Skeletal muscle satellite cell (primary cell): ENCODE measurements at regions not wholly inside any gene's neighbourhood (a gene's known extent, or its start where the extent isn't known, plus 50 kb on each side); places are given as distances from the start of the nearest gene placed in this dataset.

Experiments
- H3K27me3 ChIP-seq: 2 replicates; pipeline ENCODE4 v1.7.0; 2013; ENCODE audit warnings: low read length; ENCODE audit not compliant: control insufficient read depth, insufficient read depth
- H3K36me3 ChIP-seq: 2 replicates; pipeline ENCODE4 v1.7.0; 2013; ENCODE audit warnings: mild to moderate bottlenecking, control low read depth, low read length; ENCODE audit not compliant: insufficient read depth
- H3K4me1 ChIP-seq: 2 replicates; pipeline ENCODE4 v1.7.0; 2013; ENCODE audit warnings: low read length; ENCODE audit not compliant: control insufficient read depth, insufficient read depth
- H3K4me2 ChIP-seq: 2 replicates; pipeline ENCODE4 v1.7.0; 2013; ENCODE audit warnings: mild to moderate bottlenecking, low read length
- H3K4me3 ChIP-seq: 2 replicates; pipeline ENCODE4 v1.7.0; 2013; ENCODE audit warnings: low read length
- H3K9ac ChIP-seq: 2 replicates; pipeline ENCODE4 v1.7.0; 2013; ENCODE audit warnings: mild to moderate bottlenecking, low read depth, low read length, moderate library complexity
- H3K9me3 ChIP-seq: replicated peaks from 2 replicates; pipeline ENCODE4 v1.7.0; 2013; ENCODE audit warnings: mild to moderate bottlenecking, control low read depth, low read length

DNA sequence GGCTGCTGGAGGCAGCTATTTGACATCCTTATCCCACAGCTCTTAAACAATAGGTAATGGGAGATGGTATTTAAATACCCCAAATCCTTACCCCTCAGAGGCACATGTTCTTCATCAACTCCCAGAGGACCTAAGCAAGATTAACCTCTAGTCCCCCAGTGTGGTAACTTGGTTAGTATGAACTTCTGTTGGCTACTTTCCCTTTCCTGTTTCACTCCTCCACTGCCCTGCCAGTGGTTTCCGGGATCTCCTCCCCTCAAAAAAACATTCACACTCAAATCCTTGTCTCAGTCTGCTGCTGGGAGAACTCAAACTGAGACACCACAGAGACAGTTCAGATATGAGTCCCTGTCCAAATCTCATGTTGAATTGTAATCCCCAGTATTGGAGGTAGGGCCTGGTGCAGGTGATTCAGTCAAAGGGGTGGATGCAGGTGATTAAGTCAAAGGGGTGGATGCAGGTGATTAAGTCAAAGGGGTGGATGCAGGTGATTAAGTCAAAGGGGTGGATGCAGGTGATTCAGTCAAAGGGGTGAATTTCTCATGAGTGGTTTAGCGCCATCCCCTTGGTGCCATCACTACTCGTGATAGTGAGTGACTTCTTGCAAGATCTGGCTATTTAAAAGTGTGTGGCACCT lies 335.0 kb upstream of the CTNNB1 start:
- H3K4me1 ChIP-seq, result no peaks in the 10 kb centered on the region
- no peaks in the 10 kb centered on the region for H3K36me3 ChIP-seq
- no peak overlapping the region for H3K9ac ChIP-seq
- H3K4me2 ChIP-seq, result no peak overlapping the region
- H3K4me3 ChIP-seq, result no peak overlapping the region
- no peaks in the 10 kb centered on the region for H3K9me3 ChIP-seq
- H3K27me3 ChIP-seq, result peaks cover 3% of the 10 kb centered on the region

DNA sequence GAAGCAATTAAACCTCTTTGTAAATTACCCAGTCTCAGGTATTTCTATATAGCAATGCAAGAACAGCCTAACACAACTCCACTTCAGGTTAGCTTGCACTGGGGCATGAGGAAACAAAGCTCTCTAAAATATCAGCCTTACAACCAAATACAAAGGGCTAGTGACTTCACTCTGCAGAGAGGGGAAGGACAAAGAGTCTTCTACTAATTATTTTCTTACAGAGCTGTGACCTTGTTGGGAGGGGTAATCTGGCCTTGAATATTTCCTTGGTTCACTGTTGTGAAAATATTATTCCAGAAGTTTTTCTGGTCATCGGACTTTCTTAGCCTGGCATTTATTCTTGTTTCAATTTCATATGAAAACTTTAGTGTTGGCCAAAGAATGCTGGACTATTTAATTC lies 334.4 kb upstream of the CTNNB1 start:
- Histone ChIP-seq H3K4me3 (no peak overlapping the region), H3K4me1 (no peaks in the 10 kb centered on the region), H3K9me3 (no peaks in the 10 kb centered on the region), H3K36me3 (no peaks in the 10 kb centered on the region), H3K27me3 (peaks cover 3% of the 10 kb centered on the region), H3K4me2 (no peak overlapping the region), H3K9ac (no peak overlapping the region)

DNA sequence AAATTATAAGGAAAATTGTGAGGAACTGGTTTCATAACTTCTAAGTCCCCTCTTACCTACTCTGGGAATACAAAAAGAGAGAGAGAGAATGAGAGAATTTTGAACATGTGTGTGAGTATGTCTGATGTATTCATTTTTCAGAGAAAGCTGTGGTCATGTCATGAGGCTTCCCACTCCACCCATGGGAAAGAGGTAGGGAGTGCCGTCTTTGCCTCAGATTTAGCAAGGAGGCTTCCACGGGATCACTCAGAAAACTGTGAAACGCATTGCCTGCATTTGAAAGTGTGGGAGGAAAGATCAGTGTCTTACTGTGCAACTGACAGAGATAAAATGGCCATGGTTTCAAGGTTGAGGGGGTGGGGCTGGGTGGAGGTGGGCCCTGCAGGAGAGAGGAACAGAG lies 331.5 kb upstream of the CTNNB1 start:
- Histone ChIP-seq H3K4me2 (no peak overlapping the region), H3K4me1 (no peaks in the 10 kb centered on the region), H3K27me3 (peaks cover 3% of the 10 kb centered on the region), H3K36me3 (no peaks in the 10 kb centered on the region), H3K9me3 (no peaks in the 10 kb centered on the region), H3K4me3 (no peak overlapping the region), H3K9ac (no peak overlapping the region)

DNA sequence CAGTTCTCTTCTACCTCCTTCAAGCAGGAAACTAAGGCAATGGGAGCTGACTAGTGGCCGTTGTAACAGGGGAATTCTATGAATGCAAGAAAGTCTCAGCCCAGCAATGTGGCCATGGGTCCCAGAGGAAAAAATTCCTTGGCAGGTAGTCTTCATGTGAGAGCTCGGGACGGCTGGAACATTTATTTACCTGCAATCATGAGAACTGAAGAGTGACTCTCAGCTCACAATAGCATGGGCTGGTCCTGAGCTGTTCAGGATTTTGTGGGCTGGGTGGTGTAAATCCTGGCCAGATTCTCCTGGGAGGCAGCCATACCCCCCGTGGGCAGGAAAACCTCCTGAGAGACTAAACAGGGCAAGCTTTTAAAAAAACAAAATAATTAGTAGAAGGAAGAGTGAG lies 330.3 kb upstream of the CTNNB1 start:
- no peaks in the 10 kb centered on the region for H3K4me1 ChIP-seq
- no peak overlapping the region for H3K4me3 ChIP-seq
- H3K27me3 ChIP-seq, result peaks cover 3% of the 10 kb centered on the region
- H3K36me3 ChIP-seq, result no peaks in the 10 kb centered on the region
- no peaks in the 10 kb centered on the region for H3K9me3 ChIP-seq
- H3K4me2 ChIP-seq, result no peak overlapping the region
- H3K9ac ChIP-seq, result no peak overlapping the region

DNA sequence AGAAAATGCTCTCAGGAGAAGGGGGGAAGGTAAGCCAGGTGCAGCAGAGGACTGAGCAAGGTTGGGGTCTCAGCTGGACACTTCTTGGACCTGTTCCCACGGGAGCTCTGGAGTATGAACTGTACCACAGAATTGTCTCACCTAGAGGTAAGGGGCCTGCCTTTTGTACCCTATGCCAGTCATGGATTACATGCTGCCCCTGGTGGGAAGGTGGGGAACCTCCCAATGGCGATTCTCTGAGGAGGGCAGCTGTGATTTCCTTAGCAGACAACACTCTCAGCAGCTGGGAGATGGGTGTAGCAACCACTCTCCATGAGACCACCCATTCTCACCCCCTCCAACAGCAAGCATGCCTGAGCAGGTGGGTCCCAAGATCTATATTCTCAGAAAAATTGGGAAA lies 329.4 kb upstream of the CTNNB1 start:
- no peaks in the 10 kb centered on the region for H3K4me1 ChIP-seq
- no peak overlapping the region for H3K4me2 ChIP-seq
- H3K9me3 ChIP-seq, result no peaks in the 10 kb centered on the region
- H3K27me3 ChIP-seq, result peaks cover 3% of the 10 kb centered on the region
- H3K9ac ChIP-seq, result no peak overlapping the region
- H3K36me3 ChIP-seq, result no peaks in the 10 kb centered on the region
- no peak overlapping the region for H3K4me3 ChIP-seq

DNA sequence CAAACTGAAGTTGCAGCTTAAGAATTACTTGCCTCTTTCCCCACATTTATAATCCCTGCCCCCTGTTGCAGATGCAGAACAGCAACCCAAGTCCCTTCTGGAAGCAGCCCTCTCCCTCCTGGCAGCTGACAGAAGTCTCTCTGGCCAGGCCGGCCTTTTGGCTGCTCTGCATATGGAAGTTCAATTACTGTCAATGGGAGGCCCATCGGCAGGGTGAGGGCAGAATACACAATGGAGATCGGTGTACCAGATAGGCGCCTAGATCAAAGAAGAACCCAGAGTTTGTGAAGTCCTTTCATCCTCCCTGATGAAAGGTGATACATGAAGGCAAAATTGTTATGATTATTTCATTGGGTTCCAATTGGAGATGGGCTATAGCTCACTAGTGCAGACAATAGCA lies 327.9 kb upstream of the CTNNB1 start:
- H3K9me3 ChIP-seq, result no peaks in the 10 kb centered on the region
- no peak overlapping the region for H3K4me2 ChIP-seq
- no peak overlapping the region for H3K9ac ChIP-seq
- H3K27me3 ChIP-seq, result peaks cover 3% of the 10 kb centered on the region
- H3K4me3 ChIP-seq, result no peak overlapping the region
- H3K36me3 ChIP-seq, result no peaks in the 10 kb centered on the region
- H3K4me1 ChIP-seq, result no peaks in the 10 kb centered on the region

DNA sequence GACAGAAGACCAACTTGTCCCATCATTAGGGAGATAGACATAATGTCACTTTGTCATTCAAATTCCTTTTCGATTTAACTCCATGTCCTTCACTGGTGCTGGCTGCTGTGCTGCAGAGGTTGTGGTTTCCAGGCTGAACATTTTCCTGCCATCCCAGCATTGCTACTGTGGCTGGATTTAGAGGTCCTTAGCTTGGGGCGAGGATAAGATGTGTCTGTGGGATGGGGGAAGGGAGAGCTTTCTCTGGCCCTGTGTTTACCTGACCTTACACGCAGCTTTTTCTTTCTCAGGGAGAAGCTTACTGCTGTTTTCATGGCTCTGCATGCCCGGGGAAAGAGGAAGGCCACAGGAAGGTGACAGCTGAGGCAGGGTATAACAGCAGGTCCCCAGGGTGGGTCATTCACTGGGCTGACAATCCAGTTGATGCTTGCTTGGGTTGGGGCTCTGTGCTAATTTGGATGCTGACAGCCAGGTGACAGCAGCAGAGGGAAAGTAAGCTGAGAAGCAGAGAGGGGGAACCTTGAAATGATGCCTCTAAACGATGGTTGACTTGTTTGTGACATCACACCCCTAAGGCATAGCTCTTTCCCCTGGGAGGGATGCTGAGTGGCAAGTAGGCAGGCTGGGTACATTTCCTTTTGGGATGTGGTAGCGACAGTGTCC lies 326.9 kb upstream of the CTNNB1 start:
- no peaks in the 10 kb centered on the region for H3K9me3 ChIP-seq

DNA sequence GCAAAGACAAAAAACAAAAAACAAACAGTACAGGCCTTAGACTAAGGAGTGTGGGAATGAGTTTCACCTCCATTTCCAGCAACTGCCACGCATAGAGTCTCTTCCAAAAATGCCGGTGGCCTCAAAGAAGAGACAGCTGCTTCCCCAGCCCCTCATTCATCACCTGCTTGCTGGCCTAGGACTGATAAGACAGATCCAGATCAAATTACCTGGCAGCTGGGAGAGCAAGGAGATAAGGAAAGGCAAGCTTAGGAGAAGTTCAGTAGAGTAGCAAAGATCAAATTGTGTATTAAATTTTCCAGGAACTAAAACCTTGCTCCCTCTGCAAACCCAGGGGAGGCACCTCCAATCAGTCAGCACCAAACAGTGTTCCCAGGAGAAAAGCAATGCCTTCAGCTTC lies 325.8 kb upstream of the CTNNB1 start:
- no peak overlapping the region for H3K9ac ChIP-seq
- no peaks in the 10 kb centered on the region for H3K36me3 ChIP-seq
- H3K9me3 ChIP-seq, result no peaks in the 10 kb centered on the region
- H3K4me3 ChIP-seq, result no peak overlapping the region
- peaks cover 3% of the 10 kb centered on the region for H3K27me3 ChIP-seq
- peaks cover 15% of the 10 kb centered on the region for H3K4me1 ChIP-seq
- no peak overlapping the region for H3K4me2 ChIP-seq

More for the DNA sequence above, 326.9 kb upstream of the CTNNB1 start:
- no peak overlapping the region for H3K9ac ChIP-seq
- H3K4me2 ChIP-seq, result no peak overlapping the region
- peaks cover 4% of the 10 kb centered on the region for H3K4me1 ChIP-seq
- H3K36me3 ChIP-seq, result no peaks in the 10 kb centered on the region
- no peak overlapping the region for H3K4me3 ChIP-seq
- H3K27me3 ChIP-seq, result peaks cover 3% of the 10 kb centered on the region

DNA sequence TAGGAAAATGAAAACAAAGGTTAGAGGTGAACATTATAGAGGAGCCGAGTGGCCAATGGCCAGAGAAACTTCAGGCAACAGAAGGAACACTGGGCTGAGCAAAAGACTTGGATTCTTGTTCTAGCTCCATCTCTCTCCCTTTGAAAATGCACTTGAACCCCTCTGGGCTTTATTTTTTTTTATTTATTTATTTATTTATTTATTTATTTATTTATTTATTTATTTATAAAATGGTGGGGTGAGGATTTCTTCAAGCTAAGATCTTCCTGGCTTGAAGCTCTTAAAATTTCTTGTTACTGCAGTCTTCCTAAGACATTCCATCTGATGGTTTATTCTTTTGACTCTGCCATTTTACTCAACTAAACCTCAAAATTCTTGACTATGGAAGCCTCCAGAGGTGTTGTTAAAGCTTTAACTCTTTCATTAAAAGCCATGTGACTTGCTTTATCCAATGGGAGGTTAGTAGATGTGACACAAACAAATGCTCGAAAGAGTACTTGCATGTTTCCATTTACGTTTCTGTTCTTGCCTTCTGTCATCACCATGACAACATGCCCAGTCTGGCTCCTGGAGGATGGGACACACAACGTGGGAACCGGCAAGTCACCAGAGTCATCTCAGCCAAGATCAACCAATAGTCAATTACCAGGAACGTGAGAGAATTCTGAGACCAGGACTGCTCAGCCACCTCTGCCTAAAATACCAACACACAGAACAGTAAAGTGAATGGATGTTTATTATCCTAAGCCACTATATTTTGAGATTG lies 325.2 kb upstream of the CTNNB1 start:
- Histone ChIP-seq H3K4me3 (no peak overlapping the region), H3K36me3 (no peaks in the 10 kb centered on the region)

DNA sequence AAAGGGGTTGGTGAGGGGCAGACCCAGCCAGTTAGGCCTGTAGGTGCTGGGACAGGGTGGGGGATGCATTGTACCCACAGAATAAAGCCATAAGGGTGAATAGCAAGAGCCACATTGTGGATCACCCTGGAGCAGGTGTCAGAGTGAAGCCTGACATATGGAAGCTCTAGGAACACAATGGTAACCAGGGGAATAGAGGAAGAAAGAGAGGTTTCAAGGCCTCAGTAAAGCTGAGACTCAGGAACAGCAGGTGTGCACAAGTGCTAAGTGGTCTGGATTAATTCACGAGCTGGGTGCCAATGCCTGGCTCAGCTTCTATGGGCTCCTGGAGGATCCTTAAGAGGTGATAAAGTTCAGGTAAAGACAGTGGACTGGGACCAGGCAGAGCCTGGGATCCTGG lies 323.7 kb upstream of the CTNNB1 start:
- Histone ChIP-seq H3K9me3 (no peaks in the 10 kb centered on the region), H3K27me3 (no peaks in the 10 kb centered on the region), H3K4me1 (peaks cover 22% of the 10 kb centered on the region), H3K4me2 (no peak overlapping the region), H3K36me3 (no peaks in the 10 kb centered on the region), H3K9ac (no peak overlapping the region), H3K4me3 (no peak overlapping the region)

More for the DNA sequence above, 325.2 kb upstream of the CTNNB1 start:
- no peak overlapping the region for H3K9ac ChIP-seq
- no peaks in the 10 kb centered on the region for H3K9me3 ChIP-seq
- peaks cover 21% of the 10 kb centered on the region for H3K4me1 ChIP-seq
- H3K4me2 ChIP-seq, result no peak overlapping the region
- no peaks in the 10 kb centered on the region for H3K27me3 ChIP-seq

DNA sequence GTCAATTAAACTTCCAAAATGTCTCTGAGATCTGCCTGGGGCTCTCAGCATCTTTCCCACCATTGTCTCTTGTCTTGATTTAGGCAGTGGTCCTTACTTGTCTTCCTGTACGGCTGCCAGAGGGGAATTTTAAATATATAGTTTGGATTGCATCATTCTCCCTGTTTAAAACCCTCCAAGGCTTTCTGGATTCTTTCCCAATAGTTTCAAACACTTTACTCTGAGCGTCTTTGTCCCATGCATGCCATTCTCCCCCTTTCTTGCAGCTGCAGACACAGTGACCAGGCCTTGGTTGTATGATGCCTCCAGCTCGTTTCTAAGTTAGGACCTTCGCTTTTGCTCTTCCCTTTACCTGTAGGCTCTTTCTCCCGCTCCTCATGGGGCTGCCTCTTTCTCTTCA lies 323.3 kb upstream of the CTNNB1 start:
- H3K9me3 ChIP-seq, result no peaks in the 10 kb centered on the region
- no peak overlapping the region for H3K4me2 ChIP-seq
- peaks cover 22% of the 10 kb centered on the region for H3K4me1 ChIP-seq
- no peak overlapping the region for H3K9ac ChIP-seq
- no peaks in the 10 kb centered on the region for H3K27me3 ChIP-seq
- no peaks in the 10 kb centered on the region for H3K36me3 ChIP-seq
- no peak overlapping the region for H3K4me3 ChIP-seq
